Liver (tissue), 8 donors: ENCODE measurements at regions not wholly inside any gene's neighbourhood (a gene's known extent, or its start where the extent isn't known, plus 50 kb on each side); places are given as distances from the start of the nearest gene placed in this dataset.
A peak's percentile ranks its signal among the peaks of the same experiment; 100 is the strongest.

Experiments
- DNase-seq: peaks from one replicate; pipeline ENCODE4 v3.0.0-alpha.2; 2017; ENCODE audit warnings: low spot score
- H3K27ac ChIP-seq, 2 donors: one replicate each; pipeline ENCODE4 v1.7.0; 2013; ENCODE audit warnings: inconsistent platforms in 2 of 2, low read length in 2 of 2, control low read depth in 1 of 2, low read depth in 1 of 2, mild to moderate bottlenecking in 1 of 2
- H3K27me3 ChIP-seq, 4 donors: one replicate each; pipeline versions ENCODE4 v1.6.1 to v1.7.0; 2013; ENCODE audit warnings: low read length in 3 of 4, inconsistent platforms in 1 of 4, mild to moderate bottlenecking in 1 of 4, moderate library complexity in 1 of 4; ENCODE audit not compliant: control insufficient read depth in 4 of 4, insufficient read depth in 4 of 4
- H3K36me3 ChIP-seq, 4 donors: one replicate each; pipeline versions ENCODE4 v1.6.1 to v1.7.0; 2013; ENCODE audit warnings: low read length in 3 of 4, mild to moderate bottlenecking in 3 of 4, low read depth in 1 of 4, moderate library complexity in 1 of 4; ENCODE audit not compliant: control insufficient read depth in 4 of 4, insufficient read depth in 3 of 4
- H3K4me1 ChIP-seq, 4 donors: one replicate each; pipeline versions ENCODE4 v1.6.1 to v1.7.0; 2013; ENCODE audit warnings: low read length in 3 of 4, mild to moderate bottlenecking in 3 of 4, moderate library complexity in 1 of 4; ENCODE audit not compliant: control insufficient read depth in 4 of 4, insufficient read depth in 4 of 4
- H3K4me3 ChIP-seq, 3 donors: one replicate each; pipeline versions ENCODE4 v1.6.1 to v1.7.0; 2013; ENCODE audit warnings: low read length in 3 of 3, control low read depth in 1 of 3, low read depth in 1 of 3, mild to moderate bottlenecking in 1 of 3
- H3K9ac ChIP-seq, 2 donors: one replicate each; pipeline ENCODE4 v1.7.0; 2013; ENCODE audit warnings: low read length in 2 of 2, mild to moderate bottlenecking in 2 of 2, moderate library complexity in 2 of 2, control low read depth in 1 of 2, low read depth in 1 of 2
- H3K9me3 ChIP-seq, 4 donors: one replicate each; pipeline versions ENCODE4 v1.6.1 to v1.7.0; 2013; ENCODE audit warnings: low read length in 3 of 4; ENCODE audit not compliant: control insufficient read depth in 4 of 4
- ATF3 ChIP-seq: IDR thresholded peaks from 2 replicates; pipeline ENCODE4 v1.6.1; 2016; ENCODE audit warnings: antibody characterized with exemption
- EGR1 ChIP-seq, 2 donors: IDR thresholded peaks; 2 replicates each; pipeline ENCODE4 v1.6.1; 2016 to 2018; ENCODE audit warnings: antibody characterized with exemption in 2 of 2, low read depth in 2 of 2
- FOXA1 ChIP-seq: IDR thresholded peaks from 2 replicates; pipeline ENCODE4 v1.6.1; 2016; ENCODE audit warnings: antibody characterized with exemption
- FOXA2 ChIP-seq: IDR thresholded peaks from 2 replicates; pipeline ENCODE4 v1.6.1; 2016; ENCODE audit warnings: antibody characterized with exemption
- GABPA ChIP-seq, 2 donors: IDR thresholded peaks in 1 of 2; conservative IDR thresholded peaks in 1 of 2; 2 replicates each; pipeline ENCODE4 v1.6.1; 2016; ENCODE audit warnings: antibody characterized with exemption in 2 of 2, mild to moderate bottlenecking in 1 of 2, moderate library complexity in 1 of 2
- HNF4A ChIP-seq, 2 donors: conservative IDR thresholded peaks; 2 replicates each; pipeline ENCODE4 v1.6.1; 2016; ENCODE audit warnings: antibody characterized with exemption in 2 of 2, mild to moderate bottlenecking in 2 of 2
- HNF4G ChIP-seq: IDR thresholded peaks from 2 replicates; pipeline ENCODE4 v1.6.1; 2016; ENCODE audit warnings: antibody characterized with exemption
- JUND ChIP-seq, 2 donors: IDR thresholded peaks; 2 replicates each; pipeline ENCODE4 v1.6.1; 2016; ENCODE audit warnings: antibody characterized with exemption in 2 of 2
- MAX ChIP-seq: IDR thresholded peaks from 2 replicates; pipeline ENCODE4 v1.6.1; 2016; ENCODE audit warnings: antibody characterized with exemption
- NR2F2 ChIP-seq: IDR thresholded peaks from 2 replicates; pipeline ENCODE4 v1.6.1; 2016; ENCODE audit warnings: antibody characterized with exemption
- RAD21 ChIP-seq, 2 donors: IDR thresholded peaks; 2 replicates each; pipeline ENCODE4 v1.6.1; 2016; ENCODE audit warnings: antibody characterized with exemption in 2 of 2, mild to moderate bottlenecking in 2 of 2
- REST ChIP-seq: IDR thresholded peaks from 2 replicates; pipeline ENCODE4 v1.6.1; 2016; ENCODE audit warnings: antibody characterized with exemption, mild to moderate bottlenecking
- RXRA ChIP-seq, 2 donors: IDR thresholded peaks; 2 replicates each; pipeline ENCODE4 v1.6.1; 2017 to 2018; ENCODE audit warnings: antibody characterized with exemption in 2 of 2, mild to moderate bottlenecking in 1 of 2
- SP1 ChIP-seq: IDR thresholded peaks from 2 replicates; pipeline ENCODE4 v1.6.1; 2018; ENCODE audit warnings: antibody characterized with exemption, mild to moderate bottlenecking
- TAF1 ChIP-seq: conservative IDR thresholded peaks from 2 replicates; pipeline ENCODE4 v1.6.1; 2016; ENCODE audit warnings: antibody characterized with exemption, mild to moderate bottlenecking
- YY1 ChIP-seq: IDR thresholded peaks from 2 replicates; pipeline ENCODE4 v1.6.1; 2016; ENCODE audit warnings: antibody characterized with exemption, mild to moderate bottlenecking
- ZBTB33 ChIP-seq: IDR thresholded peaks from 2 replicates; pipeline ENCODE4 v1.6.1; 2016; ENCODE audit warnings: antibody characterized with exemption
- WGBS: extraction: QIAGEN DNeasy Blood & Tissue Kit; methylation state at CpG from one replicate; pipeline ENCODE4 v1.1.7; 2013; 5-methylcytosine and 5-hydroxymethylcytosine counted together
- TF ChIP-seq, protein P1 (sequence below): fragments of 150-350 bp; IDR thresholded peaks from 2 replicates; pipeline ENCODE4 v1.5.1; 2017; ENCODE audit warnings: improper control_type of control experiment, low read depth, low read length; ENCODE audit not compliant: missing input control
- donor health status: healthy.
- donor health status: healthy.
- donor health status: healthy.
- donor health status: healthy.
- donor health status: healthy.

DNA sequence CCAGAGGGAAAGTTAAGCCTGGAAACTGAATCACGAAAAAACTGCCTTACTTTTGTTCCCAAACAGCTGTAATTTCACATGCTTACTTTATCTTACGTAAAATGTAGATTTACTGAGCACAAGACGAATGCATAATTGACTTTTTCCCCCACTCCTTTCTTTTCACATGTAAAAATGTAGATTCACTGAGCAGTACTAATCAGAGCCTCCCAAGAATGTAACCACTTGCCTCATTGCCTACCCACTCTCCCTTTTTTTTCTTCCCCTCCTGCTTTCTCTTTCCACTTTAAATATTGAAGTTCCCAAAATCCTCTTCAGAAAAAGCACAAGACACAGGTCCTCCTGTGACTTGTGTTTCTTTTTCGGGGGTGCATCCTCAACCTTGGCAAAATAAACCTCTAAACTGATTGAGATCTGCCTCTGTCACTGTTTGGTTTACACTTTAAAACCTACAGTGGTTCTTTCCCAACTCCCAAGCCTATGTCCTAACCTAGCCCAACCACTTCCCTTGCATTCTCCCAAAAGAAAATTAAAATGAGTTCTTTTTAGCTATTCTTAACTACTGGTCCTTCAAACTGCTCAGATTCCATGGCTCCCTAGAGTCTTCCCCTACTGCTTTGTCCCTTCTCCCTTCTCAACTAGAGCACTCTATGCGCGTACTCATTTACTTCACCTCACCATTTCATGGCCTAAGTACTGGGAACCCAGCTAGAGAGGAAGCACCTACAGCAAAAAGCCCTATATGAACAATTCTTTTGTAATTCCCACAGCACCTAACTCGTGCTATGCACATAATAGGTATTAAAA is 236.6 kb upstream of the MKLN1 start:
- Histone ChIP-seq H3K9ac (no peak overlapping the region), H3K9me3 (no peaks in the 10 kb centered on the region), H3K27me3 (no peaks in the 10 kb centered on the region), H3K36me3 (no peaks in the 10 kb centered on the region), H3K4me1 (peaks cover 13 to 41% (median 37%) of the 10 kb centered on the region in 4 donors), H3K4me3 (no peak overlapping the region), H3K27ac (peak overlapping the region in 1 of 2 donors; percentile 14)
- WGBS = 83% methylated on average over 7 of the region's 7 CpGs
- TF ChIP-seq MAX = no peak
- no peak for DNase-seq

DNA sequence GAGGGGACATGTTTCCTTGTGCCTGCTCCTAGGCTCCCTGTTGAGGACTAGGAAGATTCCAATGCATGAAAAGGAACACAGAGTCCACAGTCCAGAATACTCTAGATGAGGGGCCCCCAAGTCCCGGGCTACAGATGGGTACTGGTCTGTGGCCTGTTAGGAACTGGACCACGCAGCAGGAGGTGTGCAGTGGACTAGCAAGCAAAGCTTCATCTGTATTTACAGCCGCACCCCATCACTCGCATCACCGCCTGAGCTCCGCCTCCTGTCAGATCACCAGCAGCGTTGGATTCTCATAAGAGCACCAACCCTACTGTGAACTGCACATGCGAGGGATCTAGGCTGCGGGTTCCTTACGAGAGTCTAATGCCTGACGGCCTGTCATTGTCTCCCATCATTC is 233.0 kb upstream of the MKLN1 start:
- H3K36me3 ChIP-seq = peaks cover 0 to 6% (median 0%) of the 10 kb centered on the region in 4 donors
- peaks cover 8 to 28% (median 22%) of the 10 kb centered on the region in 4 donors for H3K4me1 ChIP-seq
- H3K9ac ChIP-seq = no peak overlapping the region
- TF ChIP-seq GABPA (IDR thresholded peaks at IDR 0.05 in 1 of 2, conservative IDR thresholded peaks at IDR 0.05 in 1 of 2) (no peak), FOXA2 (no peak), MAX (no peak), JUND (IDR thresholded peaks at IDR 0.05) (no peak), HNF4A (conservative IDR thresholded peaks at IDR 0.05) (no peak), SP1 (no peak), REST (no peak), ATF3 (no peak), NR2F2 (no peak), TAF1 (no peak), ZBTB33 (no peak), FOXA1 (no peak), RAD21 (IDR thresholded peaks at IDR 0.05) (no peak), YY1 (no peak), HNF4G (no peak), EGR1 (IDR thresholded peaks at IDR 0.05; ENCODE audit: low read depth in 2 of 2) (no peak), RXRA (IDR thresholded peaks at IDR 0.05) (no peak)
- TF ChIP-seq, protein P1, sequence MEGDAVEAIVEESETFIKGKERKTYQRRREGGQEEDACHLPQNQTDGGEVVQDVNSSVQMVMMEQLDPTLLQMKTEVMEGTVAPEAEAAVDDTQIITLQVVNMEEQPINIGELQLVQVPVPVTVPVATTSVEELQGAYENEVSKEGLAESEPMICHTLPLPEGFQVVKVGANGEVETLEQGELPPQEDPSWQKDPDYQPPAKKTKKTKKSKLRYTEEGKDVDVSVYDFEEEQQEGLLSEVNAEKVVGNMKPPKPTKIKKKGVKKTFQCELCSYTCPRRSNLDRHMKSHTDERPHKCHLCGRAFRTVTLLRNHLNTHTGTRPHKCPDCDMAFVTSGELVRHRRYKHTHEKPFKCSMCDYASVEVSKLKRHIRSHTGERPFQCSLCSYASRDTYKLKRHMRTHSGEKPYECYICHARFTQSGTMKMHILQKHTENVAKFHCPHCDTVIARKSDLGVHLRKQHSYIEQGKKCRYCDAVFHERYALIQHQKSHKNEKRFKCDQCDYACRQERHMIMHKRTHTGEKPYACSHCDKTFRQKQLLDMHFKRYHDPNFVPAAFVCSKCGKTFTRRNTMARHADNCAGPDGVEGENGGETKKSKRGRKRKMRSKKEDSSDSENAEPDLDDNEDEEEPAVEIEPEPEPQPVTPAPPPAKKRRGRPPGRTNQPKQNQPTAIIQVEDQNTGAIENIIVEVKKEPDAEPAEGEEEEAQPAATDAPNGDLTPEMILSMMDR = no peak
- no peaks in the 10 kb centered on the region for H3K27me3 ChIP-seq
- no peaks in the 10 kb centered on the region for H3K9me3 ChIP-seq
- no peak overlapping the region for H3K4me3 ChIP-seq
- DNase-seq = no peak
- H3K27ac ChIP-seq = no peak overlapping the region
- WGBS = 96% methylated on average over 11 of the region's 11 CpGs
